IMR-90 (cell line): ENCODE measurements at regions not wholly inside any gene's neighbourhood (a gene's known extent, or its start where the extent isn't known, plus 50 kb on each side); places are given as distances from the start of the nearest gene placed in this dataset.

Source experiments
- ATAC-seq: fragments of 200-7000 bp; cut with Tn5 transposase; 2 replicates; pipeline ENCODE4 v1.9.1; 2020; ENCODE audit warnings: low read depth, mild to moderate bottlenecking, moderate library complexity
- BruUV-seq: library from RNA; stranded (reverse); fragments of 400-500 nt; replicated peaks from 2 replicates; lab custom pipeline; 2021; lab: Mats Ljungman, UMichigan
- CTCF ChIA-PET: fragments of 300-600 bp; formaldehyde crosslinking; extraction: SDS; loops from one replicate; lab custom pipeline; 2021; ENCODE audit warnings: antibody characterized with exemption; lab: Yijun Ruan, JAX
- POLR2A ChIA-PET: fragments of 300-600 bp; sonication (Branson Sonifier 250); formaldehyde crosslinking; loops from one replicate; lab custom pipeline; 2022; ENCODE audit warnings: antibody characterized with exemption; ENCODE audit not compliant: unreplicated experiment; lab: Charles Lee
- DNase-seq: peaks from one replicate; pipeline ENCODE4 v3.0.0; 2013
- H2AFZ ChIP-seq: replicated peaks from 2 replicates; pipeline ENCODE3; 2013; ENCODE audit warnings: low read length, mild to moderate bottlenecking; ENCODE audit not compliant: poor library complexity
- H2AK5ac ChIP-seq: 2 replicates; pipeline ENCODE4 v1.6.1; 2013; ENCODE audit warnings: low read depth, low read length, inconsistent platforms
- H2AK9ac ChIP-seq: replicated peaks from 2 replicates; pipeline ENCODE3; 2013; ENCODE audit warnings: mild to moderate bottlenecking, low read depth, low read length, moderate library complexity; ENCODE audit not compliant: poor library complexity
- H2BK120ac ChIP-seq: 2 replicates; pipeline ENCODE4 v1.6.1; 2013; ENCODE audit warnings: low read depth, low read length, inconsistent platforms
- H2BK15ac ChIP-seq: 3 replicates; pipeline ENCODE4 v1.6.1; 2013; ENCODE audit warnings: low read depth, low read length, inconsistent platforms
- H2BK20ac ChIP-seq: 2 replicates; pipeline ENCODE4 v1.6.1; 2013; ENCODE audit warnings: low read depth, mild to moderate bottlenecking, inconsistent platforms, low read length, moderate library complexity
- H2BK5ac ChIP-seq: 2 replicates; pipeline ENCODE4 v1.6.1; 2013; ENCODE audit warnings: mild to moderate bottlenecking, low read depth, low read length, inconsistent platforms; ENCODE audit not compliant: poor library complexity, severe bottlenecking
- H3K14ac ChIP-seq: replicated peaks from 2 replicates; pipeline ENCODE4 v1.6.1; 2013; ENCODE audit warnings: low read depth, low read length, inconsistent platforms
- H3K18ac ChIP-seq: 2 replicates; pipeline ENCODE4 v1.6.1; 2013; ENCODE audit warnings: low read depth, low read length, control low read depth
- H3K23ac ChIP-seq: 2 replicates; pipeline ENCODE4 v1.6.1; 2013; ENCODE audit warnings: low read depth, low read length, inconsistent platforms
- H3K27ac ChIP-seq: 2 replicates; pipeline ENCODE4 v1.5.1; 2013; ENCODE audit warnings: mild to moderate bottlenecking, control low read depth, low read length; ENCODE audit not compliant: insufficient read depth
- H3K27me3 ChIP-seq: 2 replicates; pipeline ENCODE4 v1.6.1; 2013; ENCODE audit warnings: low read length; ENCODE audit not compliant: control insufficient read depth, insufficient read depth
- H3K36me3 ChIP-seq: 2 replicates; pipeline ENCODE4 v1.6.1; 2013; ENCODE audit warnings: low read length, mixed read lengths; ENCODE audit not compliant: control insufficient read depth, insufficient read depth
- H3K4ac ChIP-seq: 2 replicates; pipeline ENCODE4 v1.6.1; 2013; ENCODE audit warnings: low read depth, low read length, inconsistent platforms
- H3K4me1 ChIP-seq: 2 replicates; pipeline ENCODE4 v1.6.1; 2013; ENCODE audit warnings: low read length, mixed read lengths; ENCODE audit not compliant: control insufficient read depth, insufficient read depth
- H3K4me2 ChIP-seq: 2 replicates; pipeline ENCODE4 v1.6.1; 2013; ENCODE audit warnings: low read depth, mild to moderate bottlenecking, control low read depth, low read length, moderate library complexity
- H3K4me3 ChIP-seq: 2 replicates; pipeline ENCODE4 v1.5.1; 2013; ENCODE audit warnings: low read depth, mild to moderate bottlenecking, control low read depth, low read length, moderate library complexity; ENCODE audit not compliant: insufficient read depth
- H3K56ac ChIP-seq: 2 replicates; pipeline ENCODE4 v1.6.1; 2013; ENCODE audit warnings: low read length, inconsistent platforms; ENCODE audit not compliant: insufficient read depth; ENCODE audit errors: extremely low read depth
- H3K79me1 ChIP-seq, 2 experiments: 2 replicates each; pipeline ENCODE4 v1.6.1; 2013; ENCODE audit warnings: low read length in 2 of 2, inconsistent platforms in 1 of 2, low read depth in 1 of 2
- H3K9ac ChIP-seq: 2 replicates; pipeline ENCODE4 v1.6.1; 2013; ENCODE audit warnings: low read depth, low read length, control low read depth
- H3K9me1 ChIP-seq: 2 replicates; pipeline ENCODE4 v1.6.1; 2013; ENCODE audit warnings: low read length, inconsistent platforms; ENCODE audit not compliant: insufficient read depth
- H3K9me3 ChIP-seq: 2 replicates; pipeline ENCODE4 v1.6.1; 2013; ENCODE audit warnings: low read length; ENCODE audit not compliant: control insufficient read depth, insufficient read depth
- H4K20me1 ChIP-seq: 2 replicates; pipeline ENCODE4 v1.6.1; 2013; ENCODE audit warnings: low read length, inconsistent platforms; ENCODE audit not compliant: insufficient read depth
- H4K5ac ChIP-seq: 2 replicates; pipeline ENCODE4 v1.6.1; 2013; ENCODE audit warnings: mild to moderate bottlenecking, low read depth, low read length, control low read depth
- H4K8ac ChIP-seq, 2 experiments: 2 replicates each; pipeline ENCODE4 v1.6.1; 2013; ENCODE audit warnings: low read depth in 2 of 2, low read length in 2 of 2, control low read depth in 1 of 2, inconsistent platforms in 1 of 2
- H4K91ac ChIP-seq: 2 replicates; pipeline ENCODE4 v1.6.1; 2013; ENCODE audit warnings: low read depth, low read length, inconsistent platforms; ENCODE audit not compliant: insufficient read depth
- CHD1 ChIP-seq: IDR thresholded peaks from 2 replicates; pipeline ENCODE4 v1.6.1; 2012; ENCODE audit warnings: low read depth, low read length, improper control_type of control experiment
- ELK1 ChIP-seq: fragments of 150-350 bp; IDR thresholded peaks from 2 replicates; pipeline ENCODE4 v1.6.1; 2016; ENCODE audit warnings: low read depth, mild to moderate bottlenecking, low read length, moderate library complexity, borderline replicate concordance
- MXI1 ChIP-seq: IDR thresholded peaks from 2 replicates; pipeline ENCODE4 v1.6.1; 2012; ENCODE audit warnings: low read depth, mild to moderate bottlenecking, low read length, moderate library complexity, borderline replicate concordance
- POLR2A ChIP-seq: IDR thresholded peaks from 2 replicates; pipeline ENCODE4 v1.6.1; 2012; ENCODE audit warnings: mild to moderate bottlenecking, low read depth, low read length
- RAD21 ChIP-seq: IDR thresholded peaks from 2 replicates; pipeline ENCODE4 v1.6.1; 2012; ENCODE audit warnings: low read length, improper control_type of control experiment
- RFX5 ChIP-seq: IDR thresholded peaks from 2 replicates; pipeline ENCODE4 v1.8.0; 2012; ENCODE audit warnings: low read depth, mild to moderate bottlenecking, low read length, moderate library complexity
- SMC3 ChIP-seq: fragments of 150-350 bp; IDR thresholded peaks from 2 replicates; pipeline ENCODE4 v1.6.1; 2016; ENCODE audit warnings: low read depth, mild to moderate bottlenecking, antibody characterized with exemption, low read length, moderate library complexity
- WGBS, 2 experiments: methylation state at CpG; one replicate each; pipeline versions ENCODE4 v1.1.5 to v1.1.7; 2013; ENCODE audit warnings: missing lambda C conversion rate in 2 of 2; ENCODE audit not compliant: insufficient read length in 1 of 2; ENCODE audit errors: extremely low coverage in 2 of 2; 5-methylcytosine and 5-hydroxymethylcytosine counted together
- dilution Hi-C: fragments of 300-500 bp; cut with HindIII; formaldehyde crosslinking; loops from one replicate; pipeline ENCODE4 v1.14.3; 2018; ENCODE audit warnings: low sequenced_read_pairs; ENCODE audit not compliant: unreplicated experiment
- in situ Hi-C: fragments of 300-500 bp; cut with MboI; formaldehyde crosslinking; loops from 3 replicates; pipeline ENCODE4 v1.14.3; 2019; ENCODE audit warnings: low sequenced_read_pairs, inconsistent platforms, mixed read lengths
- intact Hi-C: fragments of 100-400 bp; cut with micrococcal nuclease; formaldehyde crosslinking; loops from 2 replicates; pipeline ENCODE4 v1.10.0; 2022

GRCh38 chr5:22910523-22910922 lies 57.4 kb upstream of the CDH12 start:
- POLR2A ChIA-PET = no interaction called here
- no peaks in the 10 kb centered on the region for H3K36me3 ChIP-seq
- H2AK9ac ChIP-seq = no peak overlapping the region
- H3K9ac ChIP-seq = no peak overlapping the region
- dilution Hi-C loops = no loop called here
- no peak overlapping the region for H4K5ac ChIP-seq
- H3K14ac ChIP-seq = no peak overlapping the region
- H2BK15ac ChIP-seq = no peak overlapping the region
- no peaks in the 10 kb centered on the region for H3K9me1 ChIP-seq
- no peaks in the 10 kb centered on the region for H4K20me1 ChIP-seq
- H3K9me3 ChIP-seq = no peaks in the 10 kb centered on the region; the same call in 1 of the 2 replicates
- no peak overlapping the region for H2BK5ac ChIP-seq
- H3K18ac ChIP-seq = no peak overlapping the region
- intact Hi-C loops = no loop called here
- H4K91ac ChIP-seq = no peak overlapping the region
- CTCF ChIA-PET = no interaction called here
- H3K4me2 ChIP-seq = no peak overlapping the region
- TF ChIP-seq MXI1 = no peak
- no peak for TF ChIP-seq CHD1
- TF ChIP-seq RFX5 = no peak
- no peak for TF ChIP-seq RAD21
- TF ChIP-seq POLR2A = no peak
- no peak for TF ChIP-seq SMC3
- no peak for TF ChIP-seq ELK1
- no peak overlapping the region for H3K4ac ChIP-seq
- no peak overlapping the region for H2BK20ac ChIP-seq
- no peak overlapping the region for H4K8ac ChIP-seq
- no peak overlapping the region for H3K23ac ChIP-seq
- H3K4me1 ChIP-seq = no peaks in the 10 kb centered on the region
- no peak overlapping the region for H2BK120ac ChIP-seq
- no CpG with 5 or more reads among the region's 1 CpG for WGBS, 2 experiments
- DNase-seq (no peak), ATAC-seq (no peak)
- no peak overlapping the region for H3K56ac ChIP-seq
- in situ Hi-C loops = no loop called here
- H3K27me3 ChIP-seq = no peaks in the 10 kb centered on the region
- no peaks in the 10 kb centered on the region for H3K79me1 ChIP-seq
- no peak overlapping the region for H2AK5ac ChIP-seq
- no peak overlapping the region for H2AFZ ChIP-seq
- no TSS peak for BruUV-seq
- no peak overlapping the region for H3K4me3 ChIP-seq
- H3K27ac ChIP-seq = no peak overlapping the region
